Tibial artery (tissue), 4 donors: ENCODE measurements at regions not wholly inside any gene's neighbourhood (a gene's known extent, or its start where the extent isn't known, plus 50 kb on each side); places are given as distances from the start of the nearest gene placed in this dataset.

ENCODE experiments used
- DNase-seq, 2 donors: peaks; one replicate each; pipeline ENCODE4 v3.0.0-alpha.2; 2019
- H3K27ac ChIP-seq, 2 donors: fragments of 200-600 bp; sonication (generic) in 1 of 2; 1 replicate in 1 of 2; 2 replicates in 1 of 2; pipeline ENCODE4 v1.5.1; 2018 to 2019; ENCODE audit warnings: mild to moderate bottlenecking in 1 of 2
- H3K27me3 ChIP-seq, 2 donors: fragments of 200-600 bp; sonication (generic) in 1 of 2; one replicate each; pipeline versions ENCODE4 v1.5.1 to v1.6.0; 2016 to 2019
- H3K36me3 ChIP-seq, 3 donors: fragments of 200-600 bp; sonication (generic) in 2 of 3; one replicate each; pipeline ENCODE4 v1.5.1; 2016 to 2019; ENCODE audit warnings: mild to moderate bottlenecking in 2 of 3
- H3K4me1 ChIP-seq, 4 donors: fragments of 200-600 bp; sonication (generic) in 2 of 4; 1 replicate in 3 of 4; 2 replicates in 1 of 4; pipeline ENCODE4 v1.5.1; 2016 to 2019
- H3K4me3 ChIP-seq, 2 donors: fragments of 200-600 bp; sonication (generic) in 1 of 2; 1 replicate in 1 of 2; 2 replicates in 1 of 2; pipeline ENCODE4 v1.5.1; 2018 to 2019; ENCODE audit warnings: mild to moderate bottlenecking in 2 of 2
- H3K9me3 ChIP-seq, 3 donors: fragments of 200-600 bp; sonication (generic) in 1 of 3; one replicate each; pipeline ENCODE4 v1.5.1; 2016 to 2019
- CTCF ChIP-seq, 2 experiments: fragments of 200-600 bp in 1 of 2; fragments of 450-650 bp in 1 of 2; IDR thresholded peaks; one replicate each; pipeline ENCODE4 v1.5.1; 2017 to 2019; ENCODE audit warnings: antibody characterized with exemption in 2 of 2, mild to moderate bottlenecking in 1 of 2, moderate library complexity in 1 of 2
- intact Hi-C: fragments of 100-400 bp; cut with DNase I; formaldehyde crosslinking; loops from one replicate; pipeline ENCODE4 v1.15.0; 2023; ENCODE audit warnings: low total_unique reads

GRCh38 chr5:111653408-111653807 is 103.6 kb downstream of the NREP start:
- peaks cover 0 to 18% (median 0%) of the 10 kb centered on the region in 4 donors for H3K4me1 ChIP-seq
- DNase-seq, result no peak
- no peak for TF ChIP-seq CTCF (IDR thresholded peaks at IDR 0.05)
- no peak overlapping the region for H3K27ac ChIP-seq
- H3K36me3 ChIP-seq, result no peaks in the 10 kb centered on the region
- intact Hi-C loops, result no loop called here
- H3K27me3 ChIP-seq, result no peaks in the 10 kb centered on the region
- H3K9me3 ChIP-seq, result no peaks in the 10 kb centered on the region
- no peak overlapping the region for H3K4me3 ChIP-seq

- no peak for DNase-seq
- Histone ChIP-seq H3K9me3 (no peaks in the 10 kb centered on the region), H3K27ac (no peak overlapping the region), H3K27me3 (no peaks in the 10 kb centered on the region), H3K36me3 (no peaks in the 10 kb centered on the region), H3K4me3 (no peak overlapping the region), H3K4me1 (peaks cover 0 to 14% (median 0%) of the 10 kb centered on the region in 4 donors)
- TF ChIP-seq CTCF (IDR thresholded peaks at IDR 0.05), result no peak
- intact Hi-C loops, result no loop called here
These were observed 107.5 kb downstream of the NREP start for GRCh38 chr5:111649516-111649915.

GRCh38 chr5:111645303-111645838 is 111.6 kb downstream of the NREP start:
- DNase-seq, result no peak
- no peak for TF ChIP-seq CTCF (IDR thresholded peaks at IDR 0.05)
- H3K36me3 ChIP-seq, result no peaks in the 10 kb centered on the region
- intact Hi-C loops, result no loop called here
- H3K4me3 ChIP-seq, result no peak overlapping the region
- no peaks in the 10 kb centered on the region for H3K27me3 ChIP-seq
- H3K9me3 ChIP-seq, result no peaks in the 10 kb centered on the region
- no peak overlapping the region for H3K27ac ChIP-seq
- H3K4me1 ChIP-seq, result peaks cover 0 to 19% (median 0%) of the 10 kb centered on the region in 4 donors

GRCh38 chr5:111643499-111643898 is 113.5 kb downstream of the NREP start:
- intact Hi-C loops, result no loop called here
- Histone ChIP-seq H3K4me3 (no peak overlapping the region), H3K36me3 (no peaks in the 10 kb centered on the region), H3K9me3 (no peaks in the 10 kb centered on the region), H3K4me1 (peaks cover 0 to 5% (median 0%) of the 10 kb centered on the region in 4 donors), H3K27me3 (no peaks in the 10 kb centered on the region), H3K27ac (no peak overlapping the region)
- no peak for DNase-seq
- TF ChIP-seq CTCF (IDR thresholded peaks at IDR 0.05), result no peak

GRCh38 chr5:111641533-111642233 is 115.3 kb downstream of the NREP start:
- Histone ChIP-seq H3K9me3 (no peaks in the 10 kb centered on the region), H3K27ac (no peak overlapping the region)
- DNase-seq, result no peak

More at GRCh38 chr5:111641533-111642233, 115.3 kb downstream of the NREP start:
- Histone ChIP-seq H3K27me3 (no peaks in the 10 kb centered on the region), H3K4me3 (no peak overlapping the region), H3K4me1 (peaks cover 0 to 5% (median 0%) of the 10 kb centered on the region in 4 donors), H3K36me3 (no peaks in the 10 kb centered on the region)
- no peak for TF ChIP-seq CTCF (IDR thresholded peaks at IDR 0.05)
- intact Hi-C loops, result no loop called here
